DND-41 (cell line): ENCODE measurements at regions not wholly inside any gene's neighbourhood (a gene's known extent, or its start where the extent isn't known, plus 50 kb on each side); places are given as distances from the start of the nearest gene placed in this dataset.
A peak's percentile ranks its signal among the peaks of the same experiment; 100 is the strongest.

Experiments used
- ATAC-seq: fragments of 200-7000 bp; cut with Tn5 transposase; 3 replicates; pipeline ENCODE4 v1.9.1; 2021; ENCODE audit warnings: low read depth; ENCODE audit not compliant: insufficient read depth
- DNase-seq: peaks from one replicate; pipeline ENCODE4 v3.0.0-alpha.2; 2020
- H2AFZ ChIP-seq: 2 replicates; pipeline ENCODE4 v1.6.0; 2012; ENCODE audit warnings: low read depth, low read length
- H3K27ac ChIP-seq: 2 replicates; pipeline ENCODE4 v1.5.1; 2012; ENCODE audit warnings: low read length, inconsistent platforms
- H3K27me3 ChIP-seq: fragments of 200-600 bp; sonication (generic); 2 replicates; pipeline ENCODE4 v1.6.0; 2012; ENCODE audit warnings: low read length, mild to moderate bottlenecking, inconsistent platforms; ENCODE audit not compliant: insufficient read depth, poor library complexity
- H3K36me3 ChIP-seq: 2 replicates; pipeline ENCODE4 v1.5.1; 2012; ENCODE audit warnings: low read length, inconsistent platforms; ENCODE audit not compliant: insufficient read depth
- H3K4me1 ChIP-seq: 2 replicates; pipeline ENCODE4 v1.5.1; 2012; ENCODE audit warnings: mild to moderate bottlenecking, low read length; ENCODE audit not compliant: insufficient read depth
- H3K4me2 ChIP-seq: 2 replicates; pipeline ENCODE4 v1.6.0; 2012; ENCODE audit warnings: mild to moderate bottlenecking, moderate library complexity, low read length, inconsistent platforms; ENCODE audit not compliant: insufficient read depth
- H3K4me3 ChIP-seq, 2 experiments: fragments of 200-600 bp in 1 of 2; shearing (Covaris generic) in 1 of 2; 2 replicates each; pipeline ENCODE4 v1.5.1; 2012 to 2016; ENCODE audit warnings: inconsistent platforms in 2 of 2, low read length in 2 of 2, mild to moderate bottlenecking in 2 of 2, low read depth in 1 of 2, moderate library complexity in 1 of 2
- H3K79me2 ChIP-seq: 2 replicates; pipeline ENCODE4 v1.6.0; 2012; ENCODE audit warnings: low read length, inconsistent platforms; ENCODE audit not compliant: insufficient read depth
- H3K9ac ChIP-seq: 2 replicates; pipeline ENCODE4 v1.6.0; 2012; ENCODE audit warnings: low read depth, mild to moderate bottlenecking, inconsistent platforms, low read length, moderate library complexity
- H3K9me3 ChIP-seq: 2 replicates; pipeline ENCODE4 v1.5.1; 2012; ENCODE audit warnings: low read length, moderate library complexity, mild to moderate bottlenecking, inconsistent platforms; ENCODE audit not compliant: insufficient read depth, severe bottlenecking
- H4K20me1 ChIP-seq: 2 replicates; pipeline ENCODE4 v1.6.0; 2012; ENCODE audit warnings: low read length; ENCODE audit not compliant: insufficient read depth
- CTCF ChIP-seq: IDR thresholded peaks from 2 replicates; pipeline ENCODE4 v1.5.1; 2012; ENCODE audit warnings: borderline replicate concordance, low read length, moderate library complexity, mild to moderate bottlenecking; ENCODE audit not compliant: poor library complexity, severe bottlenecking; ENCODE audit errors: extremely low read depth
- EZH2 ChIP-seq: IDR thresholded peaks from 3 replicates; pipeline ENCODE4 v1.6.1; 2012; ENCODE audit warnings: borderline replicate concordance, low read depth, mild to moderate bottlenecking, moderate library complexity, low read length, inconsistent platforms; ENCODE audit not compliant: severe bottlenecking

GRCh38 chr10:76640806-76641205 lies 996.8 kb downstream of the KCNMA1 start:
- no peak for ATAC-seq
- Histone ChIP-seq H3K79me2 (no peaks in the 10 kb centered on the region), H3K4me1 (no peaks in the 10 kb centered on the region), H3K36me3 (no peaks in the 10 kb centered on the region), H3K27me3 (no peaks in the 10 kb centered on the region), H4K20me1 (no peaks in the 10 kb centered on the region), H3K4me3 (no peak overlapping the region), H3K9me3 (no peaks in the 10 kb centered on the region), H3K4me2 (no peak overlapping the region), H2AFZ (no peak overlapping the region), H3K9ac (no peak overlapping the region), H3K27ac (no peak overlapping the region)
- no peak for DNase-seq
- no peak for TF ChIP-seq CTCF
- TF ChIP-seq EZH2: no peak

- H4K20me1 ChIP-seq: no peaks in the 10 kb centered on the region
- H3K27ac ChIP-seq: no peak overlapping the region
- no peaks in the 10 kb centered on the region for H3K27me3 ChIP-seq
- no peak for TF ChIP-seq EZH2
- TF ChIP-seq CTCF: peak; percentile 55
- no peak overlapping the region for H3K4me2 ChIP-seq
- ATAC-seq (no peak), DNase-seq (peak; percentile 5)
- no peak overlapping the region for H3K9ac ChIP-seq
- H3K36me3 ChIP-seq: no peaks in the 10 kb centered on the region
- H3K9me3 ChIP-seq: no peaks in the 10 kb centered on the region
- H3K79me2 ChIP-seq: no peaks in the 10 kb centered on the region
- H3K4me3 ChIP-seq: no peak overlapping the region
- H2AFZ ChIP-seq: no peak overlapping the region
- no peaks in the 10 kb centered on the region for H3K4me1 ChIP-seq
Observed at GRCh38 chr10:76632767-76633051, 1004.9 kb downstream of the KCNMA1 start.

GRCh38 chr10:76631884-76632766 lies 1005.5 kb downstream of the KCNMA1 start:
- Histone ChIP-seq H3K27ac (no peak overlapping the region), H3K4me3 (no peak overlapping the region), H3K36me3 (no peaks in the 10 kb centered on the region), H3K79me2 (no peaks in the 10 kb centered on the region), H4K20me1 (no peaks in the 10 kb centered on the region), H3K4me1 (no peaks in the 10 kb centered on the region), H3K4me2 (no peak overlapping the region), H2AFZ (no peak overlapping the region), H3K9me3 (no peaks in the 10 kb centered on the region), H3K9ac (no peak overlapping the region), H3K27me3 (no peaks in the 10 kb centered on the region)
- TF ChIP-seq CTCF (no peak), EZH2 (no peak)
- no peak for DNase-seq
- ATAC-seq: no peak
